ENCODE measurements at regions not wholly inside any gene's neighbourhood (a gene's known extent, or its start where the extent isn't known, plus 50 kb on each side); places are given as distances from the start of the nearest gene placed in this dataset.

GRCh38 chr16:50991436-50991835 lies 159.6 kb downstream of the SALL1 start:
- Histone ChIP-seq H3K27me3 (ENCODE audit: control insufficient read depth, insufficient read depth, low read length) (no peaks in the 10 kb centered on the region), H3K4me3 (ENCODE audit: low read length) (no peak overlapping the region), H3K9me3 (ENCODE audit: control insufficient read depth, low read depth, low read length) (no peaks in the 10 kb centered on the region), H3K4me1 (ENCODE audit: control insufficient read depth, low read depth, low read length) (no peaks in the 10 kb centered on the region), H3K9ac (ENCODE audit: low read length) (no peak overlapping the region), H3K27ac (ENCODE audit: low read length) (no peak overlapping the region), H3K36me3 (ENCODE audit: control insufficient read depth, low read depth, low read length) (no peaks in the 10 kb centered on the region)

DNA sequence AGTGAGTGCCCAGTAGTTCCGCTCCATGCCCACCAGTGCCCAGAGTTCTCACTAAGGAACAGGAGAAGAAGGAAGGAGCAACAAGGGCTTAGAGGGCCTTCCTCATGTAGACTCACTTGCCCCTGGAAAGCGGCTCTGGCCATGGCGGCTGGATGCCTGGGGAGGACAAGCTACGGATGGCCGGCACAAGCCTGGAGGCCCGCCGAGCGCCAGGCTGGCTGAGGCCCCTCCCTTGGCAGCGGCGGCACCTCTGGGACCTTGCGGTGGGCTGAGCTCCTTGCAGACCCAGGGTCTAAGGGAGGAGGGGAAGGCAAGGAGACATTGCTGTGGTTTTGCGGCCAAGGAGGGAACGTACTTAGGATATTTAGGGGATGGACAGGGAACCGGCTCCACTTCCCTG lies 160.1 kb downstream of the SALL1 start:
- Histone ChIP-seq H3K27me3 (ENCODE audit: control insufficient read depth, insufficient read depth, low read length) (no peaks in the 10 kb centered on the region), H3K4me3 (ENCODE audit: low read length) (no peak overlapping the region), H3K9ac (ENCODE audit: low read length) (no peak overlapping the region), H3K27ac (ENCODE audit: low read length) (no peak overlapping the region), H3K36me3 (ENCODE audit: control insufficient read depth, low read depth, low read length) (no peaks in the 10 kb centered on the region), H3K4me1 (ENCODE audit: control insufficient read depth, low read depth, low read length) (no peaks in the 10 kb centered on the region), H3K9me3 (ENCODE audit: control insufficient read depth, low read depth, low read length) (no peaks in the 10 kb centered on the region)

DNA sequence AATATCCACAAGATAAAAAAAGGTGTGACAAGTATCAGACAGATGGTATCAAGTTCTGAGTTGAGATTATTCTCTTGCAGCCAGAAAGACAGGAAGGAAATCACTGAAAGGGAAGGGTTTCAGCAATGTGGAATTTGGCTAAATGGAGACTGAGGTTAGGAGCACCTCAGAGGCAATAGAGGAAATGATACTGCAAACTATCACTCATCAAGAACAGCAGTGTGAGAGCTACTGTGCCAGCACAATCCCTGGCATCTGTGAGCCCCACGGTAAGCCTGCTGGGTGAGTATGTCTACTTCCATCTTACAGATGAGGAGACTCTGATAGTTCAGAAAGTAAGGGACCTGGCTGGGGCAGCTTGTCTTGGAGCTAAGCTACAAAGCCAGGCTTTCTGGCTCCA lies 162.0 kb downstream of the SALL1 start:
- Histone ChIP-seq H3K4me3 (ENCODE audit: low read length) (no peak overlapping the region), H3K4me1 (ENCODE audit: control insufficient read depth, low read depth, low read length) (no peaks in the 10 kb centered on the region), H3K9me3 (ENCODE audit: control insufficient read depth, low read depth, low read length) (no peaks in the 10 kb centered on the region), H3K27me3 (ENCODE audit: control insufficient read depth, insufficient read depth, low read length) (no peaks in the 10 kb centered on the region), H3K9ac (ENCODE audit: low read length) (no peak overlapping the region), H3K27ac (ENCODE audit: low read length) (no peak overlapping the region), H3K36me3 (ENCODE audit: control insufficient read depth, low read depth, low read length) (no peaks in the 10 kb centered on the region)

DNA sequence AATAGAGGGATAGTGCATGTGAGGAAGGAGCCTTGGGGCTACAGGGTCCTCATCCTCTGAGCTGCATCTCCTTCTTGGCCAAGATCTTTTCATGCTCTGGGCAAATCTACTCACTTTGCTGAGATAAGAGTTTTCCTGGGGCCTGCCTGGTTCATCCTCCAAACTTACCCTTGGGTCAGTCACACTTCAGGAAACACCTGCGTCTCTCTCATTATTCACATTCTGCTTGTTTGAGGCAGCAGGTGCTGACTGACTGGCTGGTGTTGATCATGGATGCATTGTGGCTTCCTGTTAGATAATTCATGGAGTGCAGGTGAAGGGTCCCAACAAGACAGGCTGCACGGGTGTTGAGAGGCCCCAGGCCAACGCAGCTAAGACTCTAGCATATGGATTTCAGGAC lies 162.6 kb downstream of the SALL1 start:
- no peak overlapping the region for H3K9ac ChIP-seq (ENCODE audit: low read length)
- H3K27ac ChIP-seq (ENCODE audit: low read length), result no peak overlapping the region
- no peaks in the 10 kb centered on the region for H3K36me3 ChIP-seq (ENCODE audit: control insufficient read depth, low read depth, low read length)
- H3K27me3 ChIP-seq (ENCODE audit: control insufficient read depth, insufficient read depth, low read length), result no peaks in the 10 kb centered on the region
- H3K4me3 ChIP-seq (ENCODE audit: low read length), result no peak overlapping the region
- H3K4me1 ChIP-seq (ENCODE audit: control insufficient read depth, low read depth, low read length), result no peaks in the 10 kb centered on the region
- no peaks in the 10 kb centered on the region for H3K9me3 ChIP-seq (ENCODE audit: control insufficient read depth, low read depth, low read length)

DNA sequence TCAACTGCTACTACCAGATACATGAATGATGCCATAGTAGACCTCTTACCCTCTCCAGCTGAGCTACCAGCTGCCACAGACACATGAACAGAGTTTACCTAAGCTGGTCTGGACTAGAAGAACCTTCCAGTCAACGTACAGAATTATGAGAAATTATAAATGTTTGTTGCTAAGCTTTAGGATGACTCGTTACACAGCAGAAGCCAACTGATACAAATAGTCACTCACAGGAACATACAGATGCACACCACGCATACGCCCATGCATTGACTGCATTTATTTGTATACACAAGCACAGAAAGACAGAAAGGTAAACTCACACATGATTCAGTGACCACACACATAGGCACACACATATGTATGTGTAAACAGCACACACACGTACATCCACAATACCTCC lies 164.6 kb downstream of the SALL1 start:
- Histone ChIP-seq H3K36me3 (ENCODE audit: control insufficient read depth, low read depth, low read length) (no peaks in the 10 kb centered on the region), H3K4me1 (ENCODE audit: control insufficient read depth, low read depth, low read length) (no peaks in the 10 kb centered on the region), H3K9me3 (ENCODE audit: control insufficient read depth, low read depth, low read length) (no peaks in the 10 kb centered on the region), H3K27me3 (ENCODE audit: control insufficient read depth, insufficient read depth, low read length) (no peaks in the 10 kb centered on the region), H3K4me3 (ENCODE audit: low read length) (no peak overlapping the region), H3K9ac (ENCODE audit: low read length) (no peak overlapping the region), H3K27ac (ENCODE audit: low read length) (no peak overlapping the region)

GRCh38 chr16:50985733-50986132 lies 165.3 kb downstream of the SALL1 start:
- H3K4me1 ChIP-seq (ENCODE audit: control insufficient read depth, low read depth, low read length), result no peaks in the 10 kb centered on the region
- no peaks in the 10 kb centered on the region for H3K36me3 ChIP-seq (ENCODE audit: control insufficient read depth, low read depth, low read length)
- no peak overlapping the region for H3K4me3 ChIP-seq (ENCODE audit: low read length)
- no peak overlapping the region for H3K27ac ChIP-seq (ENCODE audit: low read length)
- no peaks in the 10 kb centered on the region for H3K9me3 ChIP-seq (ENCODE audit: control insufficient read depth, low read depth, low read length)
- H3K9ac ChIP-seq (ENCODE audit: low read length), result no peak overlapping the region
- no peaks in the 10 kb centered on the region for H3K27me3 ChIP-seq (ENCODE audit: control insufficient read depth, insufficient read depth, low read length)

- Histone ChIP-seq H3K36me3 (ENCODE audit: control insufficient read depth, low read depth, low read length) (no peaks in the 10 kb centered on the region), H3K27ac (ENCODE audit: low read length) (no peak overlapping the region), H3K4me3 (ENCODE audit: low read length) (no peak overlapping the region), H3K4me1 (ENCODE audit: control insufficient read depth, low read depth, low read length) (no peaks in the 10 kb centered on the region), H3K9me3 (ENCODE audit: control insufficient read depth, low read depth, low read length) (no peaks in the 10 kb centered on the region), H3K27me3 (ENCODE audit: control insufficient read depth, insufficient read depth, low read length) (no peaks in the 10 kb centered on the region), H3K9ac (ENCODE audit: low read length) (no peak overlapping the region)
Observed at GRCh38 chr16:50984688-50985087, 166.4 kb downstream of the SALL1 start.

DNA sequence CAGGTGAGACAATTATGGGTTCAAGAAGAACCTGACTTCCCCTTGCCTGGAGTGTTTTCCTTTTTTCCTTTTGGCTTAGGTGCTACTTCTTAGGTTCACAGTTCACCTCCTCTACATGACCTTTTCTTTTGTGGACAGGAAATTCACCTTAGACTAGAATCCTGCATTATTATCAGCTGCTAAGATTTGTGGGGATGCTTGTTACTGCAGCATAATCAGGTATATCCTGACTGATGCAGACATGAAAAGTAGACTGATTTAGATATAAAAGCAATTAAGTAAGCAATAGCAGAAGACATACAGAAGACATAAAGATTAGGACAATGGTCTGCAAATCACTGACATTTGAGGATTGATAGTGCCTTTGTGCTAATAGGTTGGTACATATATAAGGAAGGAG lies 168.3 kb downstream of the SALL1 start:
- Histone ChIP-seq H3K27ac (ENCODE audit: low read length) (no peak overlapping the region), H3K4me1 (ENCODE audit: control insufficient read depth, low read depth, low read length) (no peaks in the 10 kb centered on the region), H3K4me3 (ENCODE audit: low read length) (no peak overlapping the region), H3K27me3 (ENCODE audit: control insufficient read depth, insufficient read depth, low read length) (no peaks in the 10 kb centered on the region), H3K36me3 (ENCODE audit: control insufficient read depth, low read depth, low read length) (no peaks in the 10 kb centered on the region), H3K9ac (ENCODE audit: low read length) (no peak overlapping the region), H3K9me3 (ENCODE audit: control insufficient read depth, low read depth, low read length) (no peaks in the 10 kb centered on the region)

GRCh38 chr16:50981951-50982350 lies 169.1 kb downstream of the SALL1 start:
- Histone ChIP-seq H3K4me1 (ENCODE audit: control insufficient read depth, low read depth, low read length) (no peaks in the 10 kb centered on the region), H3K27ac (ENCODE audit: low read length) (no peak overlapping the region), H3K9me3 (ENCODE audit: control insufficient read depth, low read depth, low read length) (no peaks in the 10 kb centered on the region), H3K27me3 (ENCODE audit: control insufficient read depth, insufficient read depth, low read length) (no peaks in the 10 kb centered on the region), H3K36me3 (ENCODE audit: control insufficient read depth, low read depth, low read length) (no peaks in the 10 kb centered on the region), H3K9ac (ENCODE audit: low read length) (no peak overlapping the region), H3K4me3 (ENCODE audit: low read length) (no peak overlapping the region)

- Histone ChIP-seq H3K4me3 (ENCODE audit: low read length) (no peak overlapping the region), H3K4me1 (ENCODE audit: control insufficient read depth, low read depth, low read length) (no peaks in the 10 kb centered on the region), H3K9me3 (ENCODE audit: control insufficient read depth, low read depth, low read length) (no peaks in the 10 kb centered on the region), H3K27me3 (ENCODE audit: control insufficient read depth, insufficient read depth, low read length) (no peaks in the 10 kb centered on the region), H3K27ac (ENCODE audit: low read length) (no peak overlapping the region), H3K36me3 (ENCODE audit: control insufficient read depth, low read depth, low read length) (no peaks in the 10 kb centered on the region), H3K9ac (ENCODE audit: low read length) (no peak overlapping the region)
Observed at GRCh38 chr16:50980666-50981065, 170.4 kb downstream of the SALL1 start.

DNA sequence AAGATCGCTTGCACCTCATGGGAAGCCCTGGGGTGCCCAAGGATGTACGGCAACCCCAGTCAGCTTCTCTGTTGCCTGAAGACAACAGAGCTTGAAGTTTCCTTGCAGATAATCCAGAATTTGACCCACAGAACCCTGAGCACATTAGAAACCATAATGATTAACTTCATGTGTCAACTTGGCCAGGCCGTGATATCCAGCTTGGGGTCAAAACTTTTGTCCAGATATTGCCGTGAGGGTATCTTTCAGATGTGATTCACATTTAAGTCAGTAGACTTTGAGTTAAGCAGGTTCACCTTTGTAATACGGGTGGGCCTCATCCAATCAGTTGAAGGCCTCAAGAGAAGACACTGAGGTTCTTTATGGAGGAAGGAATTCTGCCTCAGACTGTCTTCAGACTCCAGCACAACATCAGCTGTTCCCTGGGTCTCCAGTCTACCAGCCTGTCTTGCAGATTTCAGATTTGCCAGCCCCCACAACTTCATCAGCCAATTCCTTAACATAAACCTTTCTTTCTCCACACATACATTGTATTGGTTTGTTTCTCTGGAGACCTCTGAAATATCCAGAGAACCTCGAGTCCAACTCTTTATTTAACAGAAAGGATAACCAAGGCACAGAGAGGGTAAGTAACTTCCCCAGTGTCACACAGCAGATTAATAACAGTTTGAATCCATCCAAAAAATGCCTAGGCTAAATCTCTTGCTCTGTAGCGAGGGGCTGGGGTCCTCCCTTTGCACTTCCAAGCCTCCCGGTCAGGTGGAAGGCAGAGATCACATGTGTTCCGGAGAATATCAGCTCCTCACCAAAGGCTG lies 171.1 kb downstream of the SALL1 start:
- no peak overlapping the region for H3K27ac ChIP-seq (ENCODE audit: low read length)
- no peaks in the 10 kb centered on the region for H3K36me3 ChIP-seq (ENCODE audit: control insufficient read depth, low read depth, low read length)
- no peak overlapping the region for H3K4me3 ChIP-seq (ENCODE audit: low read length)
- no peaks in the 10 kb centered on the region for H3K27me3 ChIP-seq (ENCODE audit: control insufficient read depth, insufficient read depth, low read length)
- H3K9me3 ChIP-seq (ENCODE audit: control insufficient read depth, low read depth, low read length), result no peaks in the 10 kb centered on the region
- H3K9ac ChIP-seq (ENCODE audit: low read length), result no peak overlapping the region
- H3K4me1 ChIP-seq (ENCODE audit: control insufficient read depth, low read depth, low read length), result no peaks in the 10 kb centered on the region

- Histone ChIP-seq H3K36me3 (ENCODE audit: control insufficient read depth, low read depth, low read length) (no peaks in the 10 kb centered on the region), H3K9ac (ENCODE audit: low read length) (no peak overlapping the region), H3K27ac (ENCODE audit: low read length) (no peak overlapping the region), H3K4me3 (ENCODE audit: low read length) (no peak overlapping the region), H3K4me1 (ENCODE audit: control insufficient read depth, low read depth, low read length) (no peaks in the 10 kb centered on the region), H3K27me3 (ENCODE audit: control insufficient read depth, insufficient read depth, low read length) (no peaks in the 10 kb centered on the region), H3K9me3 (ENCODE audit: control insufficient read depth, low read depth, low read length) (no peaks in the 10 kb centered on the region)
Observed at GRCh38 chr16:50977138-50977537, 173.9 kb downstream of the SALL1 start.
